Neural progenitor cell (in vitro differentiated cells): ENCODE measurements at regions not wholly inside any gene's neighbourhood (a gene's known extent, or its start where the extent isn't known, plus 50 kb on each side); places are given as distances from the start of the nearest gene placed in this dataset.

ENCODE experiments used
- DNase-seq: peaks from one replicate; pipeline ENCODE4 v3.0.0-alpha.2; 2016; ENCODE audit warnings: low spot score
- H2AFZ ChIP-seq: fragments of 200-600 bp; sonication (generic); replicated peaks from 2 replicates; pipeline ENCODE4 v1.6.1; 2016; ENCODE audit warnings: antibody characterized with exemption
- H3F3A ChIP-seq: fragments of 200-600 bp; sonication (generic); 2 replicates; pipeline ENCODE4 v1.6.1; 2016; ENCODE audit warnings: antibody characterized with exemption, low read depth
- H3K27ac ChIP-seq: fragments of 200-600 bp; sonication (generic); 2 replicates; pipeline ENCODE4 v1.5.1; 2016; ENCODE audit warnings: mild to moderate bottlenecking
- H3K27me3 ChIP-seq: fragments of 200-600 bp; sonication (generic); 2 replicates; pipeline ENCODE4 v1.6.1; 2016; ENCODE audit warnings: mild to moderate bottlenecking, moderate library complexity
- H3K36me3 ChIP-seq: fragments of 200-600 bp; sonication (generic); 2 replicates; pipeline ENCODE4 v1.5.1; 2016
- H3K4me1 ChIP-seq: fragments of 200-600 bp; sonication (generic); 2 replicates; pipeline ENCODE4 v1.6.1; 2016; ENCODE audit warnings: mixed run types
- H3K4me2 ChIP-seq: fragments of 200-600 bp; sonication (generic); 2 replicates; pipeline ENCODE4 v1.6.1; 2016
- H3K4me3 ChIP-seq: fragments of 200-600 bp; sonication (generic); 2 replicates; pipeline ENCODE4 v1.5.1; 2016
- H3K79me2 ChIP-seq: fragments of 200-600 bp; sonication (generic); 2 replicates; pipeline ENCODE4 v1.6.1; 2016; ENCODE audit warnings: low read depth
- H3K9ac ChIP-seq: fragments of 200-600 bp; sonication (generic); 2 replicates; pipeline ENCODE4 v1.6.1; 2016
- H3K9me3 ChIP-seq: fragments of 200-600 bp; sonication (generic); 2 replicates; pipeline ENCODE4 v1.5.1; 2016; ENCODE audit warnings: low read depth
- H4K20me1 ChIP-seq: fragments of 200-600 bp; sonication (generic); 2 replicates; pipeline ENCODE4 v1.6.1; 2016; ENCODE audit warnings: low read depth
- H3K27ac Mint-ChIP-seq: 3 replicates; pipeline ENCODE4 v1.8.0; 2021; ENCODE audit warnings: mixed read lengths
- H3K27me3 Mint-ChIP-seq: 2 replicates; pipeline ENCODE4 v1.8.0; 2022; ENCODE audit warnings: low read depth, mild to moderate bottlenecking, inconsistent platforms, moderate library complexity, mixed read lengths; ENCODE audit not compliant: insufficient read depth
- H3K36me3 Mint-ChIP-seq: 3 replicates; pipeline ENCODE4 v1.8.0; 2021; ENCODE audit warnings: mixed read lengths
- H3K4me1 Mint-ChIP-seq: 3 replicates; pipeline ENCODE4 v1.8.0; 2021; ENCODE audit warnings: mixed read lengths
- H3K4me3 Mint-ChIP-seq: 3 replicates; pipeline ENCODE4 v1.8.0; 2021; ENCODE audit warnings: mild to moderate bottlenecking, moderate library complexity, mixed read lengths
- H3K9me3 Mint-ChIP-seq: 3 replicates; pipeline ENCODE4 v1.8.0; 2020; ENCODE audit warnings: mixed read lengths
- EZH2 ChIP-seq: fragments of 200-600 bp; sonication (generic); IDR thresholded peaks from 2 replicates; pipeline ENCODE4 v1.6.1; 2017; ENCODE audit warnings: antibody characterized with exemption, mild to moderate bottlenecking, moderate library complexity
- EZH2phosphoT487 ChIP-seq: fragments of 200-600 bp; sonication (generic); IDR thresholded peaks from 2 replicates; pipeline ENCODE4 v1.6.1; 2017; ENCODE audit warnings: antibody characterized with exemption
- TF ChIP-seq, protein P1 (sequence below): fragments of 200-600 bp; sonication (generic); IDR thresholded peaks from 2 replicates; pipeline ENCODE4 v1.5.1; 2017; ENCODE audit warnings: antibody characterized with exemption, mild to moderate bottlenecking

DNA sequence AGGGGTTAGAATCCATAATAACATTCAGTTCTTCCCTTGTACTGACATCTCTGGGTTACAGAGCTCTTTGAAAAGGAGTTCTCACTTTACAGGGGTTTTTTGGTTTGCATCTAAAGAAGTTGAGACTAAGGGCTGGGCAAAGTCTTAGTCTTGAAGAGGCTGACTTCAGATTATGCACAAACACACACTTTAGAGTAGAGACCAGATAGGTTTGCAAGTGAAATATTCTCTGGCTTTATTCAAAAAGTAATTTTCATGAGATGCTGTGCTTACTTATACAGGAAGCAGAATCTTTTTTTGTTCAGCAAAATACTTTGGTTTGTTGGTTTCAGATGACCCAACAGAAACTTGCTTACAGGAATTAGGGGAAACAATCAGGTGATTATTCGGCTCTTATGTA, 410.9 kb upstream of the LRRTM1 start:
- H3K4me3 ChIP-seq, result no peak overlapping the region
- no peak overlapping the region for H3K9ac ChIP-seq
- Mint-ChIP-seq H3K9me3 (no peaks in the 10 kb centered on the region), H3K27ac (no peak overlapping the region), H3K4me1 (no peaks in the 10 kb centered on the region), H3K36me3 (no peaks in the 10 kb centered on the region), H3K4me3 (no peak overlapping the region), H3K27me3 (no peaks in the 10 kb centered on the region)
- no peak for DNase-seq
- TF ChIP-seq EZH2, result no peak
- TF ChIP-seq, protein P1, sequence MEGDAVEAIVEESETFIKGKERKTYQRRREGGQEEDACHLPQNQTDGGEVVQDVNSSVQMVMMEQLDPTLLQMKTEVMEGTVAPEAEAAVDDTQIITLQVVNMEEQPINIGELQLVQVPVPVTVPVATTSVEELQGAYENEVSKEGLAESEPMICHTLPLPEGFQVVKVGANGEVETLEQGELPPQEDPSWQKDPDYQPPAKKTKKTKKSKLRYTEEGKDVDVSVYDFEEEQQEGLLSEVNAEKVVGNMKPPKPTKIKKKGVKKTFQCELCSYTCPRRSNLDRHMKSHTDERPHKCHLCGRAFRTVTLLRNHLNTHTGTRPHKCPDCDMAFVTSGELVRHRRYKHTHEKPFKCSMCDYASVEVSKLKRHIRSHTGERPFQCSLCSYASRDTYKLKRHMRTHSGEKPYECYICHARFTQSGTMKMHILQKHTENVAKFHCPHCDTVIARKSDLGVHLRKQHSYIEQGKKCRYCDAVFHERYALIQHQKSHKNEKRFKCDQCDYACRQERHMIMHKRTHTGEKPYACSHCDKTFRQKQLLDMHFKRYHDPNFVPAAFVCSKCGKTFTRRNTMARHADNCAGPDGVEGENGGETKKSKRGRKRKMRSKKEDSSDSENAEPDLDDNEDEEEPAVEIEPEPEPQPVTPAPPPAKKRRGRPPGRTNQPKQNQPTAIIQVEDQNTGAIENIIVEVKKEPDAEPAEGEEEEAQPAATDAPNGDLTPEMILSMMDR, result no peak
- no peak for TF ChIP-seq EZH2phosphoT487
- no peaks in the 10 kb centered on the region for H3K79me2 ChIP-seq
- no peaks in the 10 kb centered on the region for H4K20me1 ChIP-seq
- no peaks in the 10 kb centered on the region for H3F3A ChIP-seq
- no peak overlapping the region for H2AFZ ChIP-seq
- H3K36me3 ChIP-seq, result no peaks in the 10 kb centered on the region
- no peaks in the 10 kb centered on the region for H3K9me3 ChIP-seq
- no peaks in the 10 kb centered on the region for H3K27me3 ChIP-seq
- H3K27ac ChIP-seq, result no peak overlapping the region
- H3K4me2 ChIP-seq, result no peak overlapping the region
- H3K4me1 ChIP-seq, result no peaks in the 10 kb centered on the region

DNA sequence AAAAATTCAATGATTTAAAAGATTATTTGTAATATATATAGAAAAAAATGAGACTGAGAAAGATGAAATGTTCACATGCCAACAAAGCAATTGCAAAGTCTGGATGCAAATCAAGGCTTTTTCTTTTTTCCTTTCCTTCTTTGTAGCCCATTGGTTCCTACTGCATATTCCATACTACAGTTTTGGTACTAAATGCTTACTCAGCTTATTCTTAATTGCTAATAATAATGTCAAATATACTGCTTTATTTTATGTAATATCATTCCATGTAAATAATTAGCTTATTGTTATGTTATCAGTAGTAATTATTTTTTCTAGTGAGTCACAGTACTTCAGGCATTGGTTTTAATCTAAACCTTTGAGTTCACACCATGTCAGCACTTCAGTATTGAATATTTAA, 407.4 kb upstream of the LRRTM1 start:
- H3K4me1 Mint-ChIP-seq, result no peaks in the 10 kb centered on the region
- DNase-seq, result no peak
- Histone ChIP-seq H4K20me1 (no peaks in the 10 kb centered on the region), H3K4me2 (no peak overlapping the region), H3K79me2 (no peaks in the 10 kb centered on the region), H3K27me3 (no peaks in the 10 kb centered on the region), H3F3A (no peaks in the 10 kb centered on the region), H3K4me1 (no peaks in the 10 kb centered on the region), H3K9ac (no peak overlapping the region), H3K36me3 (no peaks in the 10 kb centered on the region), H2AFZ (no peak overlapping the region), H3K9me3 (no peaks in the 10 kb centered on the region), H3K27ac (no peak overlapping the region), H3K4me3 (no peak overlapping the region)
- H3K36me3 Mint-ChIP-seq, result no peaks in the 10 kb centered on the region
- H3K27me3 Mint-ChIP-seq, result no peaks in the 10 kb centered on the region
- H3K9me3 Mint-ChIP-seq, result no peaks in the 10 kb centered on the region
- no peak overlapping the region for H3K27ac Mint-ChIP-seq
- TF ChIP-seq, protein P1, result no peak
- no peak for TF ChIP-seq EZH2phosphoT487
- no peak for TF ChIP-seq EZH2
- H3K4me3 Mint-ChIP-seq, result no peak overlapping the region

DNA sequence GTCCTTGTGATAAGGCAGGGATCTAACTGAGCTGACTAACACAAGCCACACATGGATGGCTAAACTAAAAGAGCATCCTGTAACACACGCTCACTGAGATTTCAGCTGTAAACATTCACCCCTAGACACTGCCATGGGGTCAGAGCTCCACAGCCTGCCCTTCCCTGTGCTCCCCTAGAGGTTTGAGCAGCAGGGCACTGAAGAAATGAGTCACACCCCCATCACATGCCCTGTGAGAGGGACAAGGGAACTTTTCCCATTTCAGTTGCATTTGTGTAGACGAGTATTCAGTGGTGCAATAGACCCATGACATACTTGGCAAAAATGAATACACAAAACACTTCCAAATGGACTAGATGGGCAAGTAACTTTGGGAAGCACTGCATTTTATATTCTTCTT, 402.4 kb upstream of the LRRTM1 start:
- Histone ChIP-seq H3K27me3 (no peaks in the 10 kb centered on the region), H3K4me3 (no peak overlapping the region), H3K9ac (no peak overlapping the region), H3K27ac (no peak overlapping the region), H2AFZ (no peak overlapping the region), H3K36me3 (no peaks in the 10 kb centered on the region), H3F3A (no peaks in the 10 kb centered on the region), H3K79me2 (no peaks in the 10 kb centered on the region), H4K20me1 (no peaks in the 10 kb centered on the region), H3K4me2 (no peak overlapping the region), H3K4me1 (no peaks in the 10 kb centered on the region), H3K9me3 (no peaks in the 10 kb centered on the region)
- no peaks in the 10 kb centered on the region for H3K36me3 Mint-ChIP-seq
- H3K9me3 Mint-ChIP-seq, result no peaks in the 10 kb centered on the region
- no peak overlapping the region for H3K27ac Mint-ChIP-seq
- H3K27me3 Mint-ChIP-seq, result peaks cover 3% of the 10 kb centered on the region
- TF ChIP-seq, protein P1, result no peak
- no peak for TF ChIP-seq EZH2phosphoT487
- TF ChIP-seq EZH2, result no peak
- H3K4me3 Mint-ChIP-seq, result no peak overlapping the region
- no peaks in the 10 kb centered on the region for H3K4me1 Mint-ChIP-seq
- DNase-seq, result no peak

- no peaks in the 10 kb centered on the region for H3K9me3 ChIP-seq
- H3K27ac ChIP-seq, result no peak overlapping the region
- H4K20me1 ChIP-seq, result no peaks in the 10 kb centered on the region
- H3F3A ChIP-seq, result no peaks in the 10 kb centered on the region
- H3K27ac Mint-ChIP-seq, result no peak overlapping the region
- no peak overlapping the region for H3K4me3 Mint-ChIP-seq
- no peaks in the 10 kb centered on the region for H3K4me1 ChIP-seq
- H3K79me2 ChIP-seq, result no peaks in the 10 kb centered on the region
- peaks cover 4% of the 10 kb centered on the region for H3K27me3 Mint-ChIP-seq
- no peak for DNase-seq
- no peaks in the 10 kb centered on the region for H3K36me3 Mint-ChIP-seq
- no peak overlapping the region for H3K4me3 ChIP-seq
- H3K4me1 Mint-ChIP-seq, result no peaks in the 10 kb centered on the region
- no peaks in the 10 kb centered on the region for H3K9me3 Mint-ChIP-seq
- H3K36me3 ChIP-seq, result no peaks in the 10 kb centered on the region
- no peaks in the 10 kb centered on the region for H3K27me3 ChIP-seq
- no peak overlapping the region for H3K9ac ChIP-seq
- H3K4me2 ChIP-seq, result no peak overlapping the region
- H2AFZ ChIP-seq, result no peak overlapping the region
- TF ChIP-seq, protein P1, result no peak
- TF ChIP-seq EZH2phosphoT487, result no peak
- no peak for TF ChIP-seq EZH2
Measured at GRCh38 chr2:80706541-80706940, 402.0 kb upstream of the LRRTM1 start.
